ENCODE measurements at regions not wholly inside any gene's neighbourhood (a gene's known extent, or its start where the extent isn't known, plus 50 kb on each side); places are given as distances from the start of the nearest gene placed in this dataset.

DNA sequence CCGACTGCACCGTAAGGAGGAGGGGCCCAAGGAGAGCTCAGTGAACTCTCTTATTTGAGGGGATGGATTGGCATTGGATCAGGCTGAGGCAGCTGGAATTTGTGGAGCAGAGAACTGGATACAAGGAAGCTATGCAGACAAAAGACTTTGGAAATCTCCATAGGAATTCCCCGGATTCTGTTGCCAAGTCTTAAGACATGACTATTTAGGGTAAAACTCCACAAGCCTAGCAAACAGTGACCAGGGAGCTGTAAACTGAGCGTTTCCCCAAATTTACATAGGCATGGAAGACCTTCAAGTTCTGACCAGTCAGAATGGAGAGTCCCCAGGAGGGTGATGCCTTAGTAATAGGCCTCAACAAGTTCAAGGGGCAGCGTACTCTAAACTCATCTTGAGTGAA lies 82.5 kb upstream of the PCBD1 start:
- no peak for DNase-seq
- Histone ChIP-seq H3K4me1 (no peaks in the 10 kb centered on the region), H3K4me3 (replicated peaks in 1 of 3) (no peak overlapping the region), H3K36me3 (no peaks in the 10 kb centered on the region), H3K27ac (no peak overlapping the region), H3K9me3 (no peaks in the 10 kb centered on the region), H3K27me3 (no peaks in the 10 kb centered on the region)
- intact Hi-C loops (cut with DNase I) = no loop called here
- TF ChIP-seq, protein P1, sequence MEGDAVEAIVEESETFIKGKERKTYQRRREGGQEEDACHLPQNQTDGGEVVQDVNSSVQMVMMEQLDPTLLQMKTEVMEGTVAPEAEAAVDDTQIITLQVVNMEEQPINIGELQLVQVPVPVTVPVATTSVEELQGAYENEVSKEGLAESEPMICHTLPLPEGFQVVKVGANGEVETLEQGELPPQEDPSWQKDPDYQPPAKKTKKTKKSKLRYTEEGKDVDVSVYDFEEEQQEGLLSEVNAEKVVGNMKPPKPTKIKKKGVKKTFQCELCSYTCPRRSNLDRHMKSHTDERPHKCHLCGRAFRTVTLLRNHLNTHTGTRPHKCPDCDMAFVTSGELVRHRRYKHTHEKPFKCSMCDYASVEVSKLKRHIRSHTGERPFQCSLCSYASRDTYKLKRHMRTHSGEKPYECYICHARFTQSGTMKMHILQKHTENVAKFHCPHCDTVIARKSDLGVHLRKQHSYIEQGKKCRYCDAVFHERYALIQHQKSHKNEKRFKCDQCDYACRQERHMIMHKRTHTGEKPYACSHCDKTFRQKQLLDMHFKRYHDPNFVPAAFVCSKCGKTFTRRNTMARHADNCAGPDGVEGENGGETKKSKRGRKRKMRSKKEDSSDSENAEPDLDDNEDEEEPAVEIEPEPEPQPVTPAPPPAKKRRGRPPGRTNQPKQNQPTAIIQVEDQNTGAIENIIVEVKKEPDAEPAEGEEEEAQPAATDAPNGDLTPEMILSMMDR (IDR thresholded peaks at IDR 0.05) = no peak
- TF ChIP-seq POLR2A (IDR thresholded peaks at IDR 0.05) = no peak
- 60 to 71% methylated on average over 5 of the region's 5 CpGs for whole genome bisulfite sequencing, 2 donors

GRCh38 chr10:70973275-70973674 lies 84.9 kb upstream of the PCBD1 start:
- no peaks in the 10 kb centered on the region for H3K4me1 ChIP-seq
- intact Hi-C loops (cut with DNase I) = no loop called here

DNA sequence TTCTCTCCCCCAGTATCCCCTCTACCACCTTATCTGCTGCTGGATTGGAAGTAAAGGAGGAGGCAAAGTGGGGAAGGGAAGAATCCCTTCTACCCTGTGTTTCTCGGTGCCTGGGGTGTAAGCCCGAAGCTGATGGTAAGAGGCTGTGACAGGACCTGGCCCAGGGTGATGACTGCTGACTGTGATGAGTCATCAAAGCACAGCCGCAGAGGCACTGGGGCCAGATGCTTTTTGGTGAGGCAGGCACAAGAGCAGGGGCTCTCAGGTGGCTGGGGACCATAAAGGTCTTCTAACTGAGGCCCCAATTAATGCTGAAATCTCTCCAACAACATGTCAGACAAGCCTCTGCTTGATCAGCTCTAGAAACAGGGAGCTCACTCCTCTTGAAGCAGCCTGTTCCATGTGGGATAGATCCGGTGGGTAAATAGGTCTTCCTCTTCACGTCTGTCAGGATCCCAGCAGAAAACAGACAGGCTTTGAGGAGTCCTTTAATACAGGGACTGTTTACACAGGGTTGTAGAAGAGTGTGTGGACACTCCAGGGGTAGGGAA lies 86.1 kb upstream of the PCBD1 start:
- intact Hi-C loops (cut with DNase I) = no loop called here
- Histone ChIP-seq H3K9me3 (no peaks in the 10 kb centered on the region), H3K4me1 (no peaks in the 10 kb centered on the region), H3K27ac (no peak overlapping the region), H3K36me3 (no peaks in the 10 kb centered on the region), H3K4me3 (replicated peaks in 1 of 3) (no peak overlapping the region), H3K27me3 (no peaks in the 10 kb centered on the region)
- 39 to 44% methylated on average over 5 of the region's 5 CpGs for WGBS, 2 donors
- DNase-seq = no peak
- TF ChIP-seq POLR2A (IDR thresholded peaks at IDR 0.05) = no peak
- TF ChIP-seq, protein P1 (IDR thresholded peaks at IDR 0.05) = no peak

More at GRCh38 chr10:70973275-70973674, 84.9 kb upstream of the PCBD1 start:
- no peak for DNase-seq
- Histone ChIP-seq H3K4me3 (replicated peaks in 1 of 3) (no peak overlapping the region), H3K9me3 (no peaks in the 10 kb centered on the region), H3K36me3 (no peaks in the 10 kb centered on the region), H3K27me3 (no peaks in the 10 kb centered on the region), H3K27ac (no peak overlapping the region)
- TF ChIP-seq, protein P1 (IDR thresholded peaks at IDR 0.05) = no peak
- no peak for TF ChIP-seq POLR2A (IDR thresholded peaks at IDR 0.05)

GRCh38 chr10:70974920-70975319 lies 86.6 kb upstream of the PCBD1 start:
- WGBS, 2 donors = 67 to 73% methylated on average over 7 of the region's 7 CpGs
- intact Hi-C loops (cut with DNase I) = no loop called here
- H3K36me3 ChIP-seq = no peaks in the 10 kb centered on the region
- no peak for DNase-seq
- no peak overlapping the region for H3K4me3 ChIP-seq (replicated peaks in 1 of 3)
- no peak overlapping the region for H3K27ac ChIP-seq
- H3K27me3 ChIP-seq = no peaks in the 10 kb centered on the region
- no peaks in the 10 kb centered on the region for H3K4me1 ChIP-seq
- TF ChIP-seq, protein P1 (IDR thresholded peaks at IDR 0.05) = no peak
- no peak for TF ChIP-seq POLR2A (IDR thresholded peaks at IDR 0.05)
- no peaks in the 10 kb centered on the region for H3K9me3 ChIP-seq

DNA sequence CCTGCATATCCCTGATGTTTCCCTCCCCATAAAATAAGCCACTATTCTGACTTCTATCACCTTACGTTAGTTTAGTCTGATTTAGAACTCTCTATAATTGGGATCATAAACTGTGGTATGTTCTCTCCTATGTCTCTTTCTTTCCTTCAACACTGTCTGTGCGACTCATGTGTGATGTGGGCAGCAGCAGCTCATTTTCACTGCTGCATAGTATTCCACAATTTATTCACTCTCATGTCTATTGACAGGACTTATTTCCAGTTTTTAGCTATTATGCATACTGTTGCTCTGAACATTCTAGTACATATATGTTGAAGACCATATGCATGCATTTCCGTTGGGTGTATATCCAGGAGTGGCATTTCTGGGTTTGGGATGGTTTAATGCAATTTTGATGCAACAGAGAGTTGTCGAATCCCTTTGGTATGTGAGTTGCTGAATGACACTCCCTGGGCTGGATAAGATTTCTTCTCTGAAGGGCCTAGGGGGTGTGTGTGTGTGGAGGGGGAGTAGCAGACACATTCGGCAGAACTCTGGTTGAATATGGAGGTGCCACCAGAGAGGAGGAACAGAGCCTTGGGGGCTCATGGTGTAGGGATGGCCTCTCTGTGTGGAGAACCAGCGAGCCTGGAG lies 87.8 kb upstream of the PCBD1 start:
- intact Hi-C loops (cut with DNase I) = no loop called here
- H3K36me3 ChIP-seq = no peaks in the 10 kb centered on the region
- H3K4me1 ChIP-seq = no peaks in the 10 kb centered on the region
- no peak for DNase-seq
- H3K9me3 ChIP-seq = no peaks in the 10 kb centered on the region
- WGBS, 2 donors = 83 to 84% methylated on average over 6 of the region's 6 CpGs
- no peak overlapping the region for H3K4me3 ChIP-seq (replicated peaks in 1 of 3)
- H3K27ac ChIP-seq = no peak overlapping the region
- no peaks in the 10 kb centered on the region for H3K27me3 ChIP-seq
- TF ChIP-seq POLR2A (IDR thresholded peaks at IDR 0.05) = no peak
- TF ChIP-seq, protein P1 (IDR thresholded peaks at IDR 0.05) = no peak

All from thyroid gland (tissue), 4 donors.